ENCODE measurements at regions not wholly inside any gene's neighbourhood (a gene's known extent, or its start where the extent isn't known, plus 50 kb on each side); places are given as distances from the start of the nearest gene placed in this dataset.

GRCh38 chr2:155513248-155513647, 814.8 kb downstream of the KCNJ3 start:
- TF ChIP-seq POLR2A (IDR thresholded peaks at IDR 0.05) (no peak), EP300 (IDR thresholded peaks at IDR 0.05; ENCODE audit: low read depth) (no peak), CTCF (IDR thresholded peaks at IDR 0.05) (no peak)
